ENCODE measurements at regions not wholly inside any gene's neighbourhood (a gene's known extent, or its start where the extent isn't known, plus 50 kb on each side); places are given as distances from the start of the nearest gene placed in this dataset.

DNA sequence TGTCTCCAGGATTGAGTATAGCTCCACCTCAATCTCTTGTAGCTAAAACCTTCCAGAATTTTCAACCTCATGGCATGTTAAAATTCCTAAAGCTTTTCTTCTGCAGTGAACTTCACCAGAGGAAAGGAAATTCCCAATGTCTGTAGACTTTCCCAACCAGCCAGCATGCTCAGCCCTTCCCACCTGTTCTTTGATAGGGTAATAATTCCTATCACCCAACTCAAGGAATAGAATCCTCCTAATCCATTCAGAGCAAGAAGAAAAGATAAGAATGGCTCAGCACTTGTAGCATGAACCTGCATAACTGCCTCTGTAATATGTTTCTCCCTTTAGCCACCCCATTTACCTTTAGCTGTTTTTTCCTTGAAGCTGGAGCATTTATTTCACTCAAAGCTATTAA, 301.8 kb upstream of the GADL1 start:
- H3K4ac ChIP-seq (ENCODE audit: low read depth, low read length): no peak overlapping the region
- no peak overlapping the region for H2BK20ac ChIP-seq (ENCODE audit: low read depth, low read length, poor library complexity, severe bottlenecking)
- H3K23ac ChIP-seq (ENCODE audit: insufficient read length, low read depth, low read length): no peak overlapping the region
- no peak overlapping the region for H4K91ac ChIP-seq (ENCODE audit: insufficient read length, low read depth, low read length)
- DNase-seq: no peak
- H4K8ac ChIP-seq (replicated peaks; ENCODE audit: insufficient read length, low read depth, low read length): no peak overlapping the region
- Mint-ChIP-seq H3K9me3 (no peaks in the 10 kb centered on the region), H3K27ac (no peak overlapping the region), H3K4me1 (peaks cover 6 to 7% of the 10 kb centered on the region in 2 experiments; a peak in 3 of 4 replicates), H3K36me3 (ENCODE audit: insufficient read depth in 1 of 3, low read depth in 3 of 3) (no peaks in the 10 kb centered on the region), H3K4me3 (no peak overlapping the region), H3K27me3 (ENCODE audit: low read depth) (peaks cover 3% of the 10 kb centered on the region; the same call in 1 of the 2 replicates)
- H2BK12ac ChIP-seq (ENCODE audit: insufficient read length, low read depth, low read length): no peak overlapping the region
- no peak overlapping the region for H2AFZ ChIP-seq (ENCODE audit: low read length)
- no peak overlapping the region for H3T11ph ChIP-seq (ENCODE audit: low read length)
- no peak overlapping the region for H2AK5ac ChIP-seq (ENCODE audit: insufficient read length, low read length)
- H3K79me2 ChIP-seq (ENCODE audit: insufficient read depth, low read length): no peaks in the 10 kb centered on the region
- no peak overlapping the region for H2BK5ac ChIP-seq (ENCODE audit: insufficient read length, low read length)
- no peak overlapping the region for H3K18ac ChIP-seq (ENCODE audit: insufficient read length, low read depth, low read length)
- no peaks in the 10 kb centered on the region for H4K20me1 ChIP-seq (ENCODE audit: control insufficient read depth, insufficient read depth, insufficient read length)
- H4K5ac ChIP-seq (ENCODE audit: insufficient read length, low read depth, low read length): no peak overlapping the region
- no peak overlapping the region for H3K27ac ChIP-seq (ENCODE audit: insufficient read length, low read depth, low read length)
- H3K23me2 ChIP-seq (ENCODE audit: insufficient read length, low read depth, low read length, poor library complexity, severe bottlenecking): no peaks in the 10 kb centered on the region
- no peaks in the 10 kb centered on the region for H3K79me1 ChIP-seq (ENCODE audit: insufficient read depth, low read depth, low read length, poor library complexity, severe bottlenecking)
- H3K9me3 ChIP-seq (ENCODE audit: control insufficient read depth, low read depth, low read length): no peaks in the 10 kb centered on the region
- H2BK120ac ChIP-seq (ENCODE audit: low read depth, low read length, poor library complexity, severe bottlenecking): no peak overlapping the region
- TF ChIP-seq, protein P1, sequence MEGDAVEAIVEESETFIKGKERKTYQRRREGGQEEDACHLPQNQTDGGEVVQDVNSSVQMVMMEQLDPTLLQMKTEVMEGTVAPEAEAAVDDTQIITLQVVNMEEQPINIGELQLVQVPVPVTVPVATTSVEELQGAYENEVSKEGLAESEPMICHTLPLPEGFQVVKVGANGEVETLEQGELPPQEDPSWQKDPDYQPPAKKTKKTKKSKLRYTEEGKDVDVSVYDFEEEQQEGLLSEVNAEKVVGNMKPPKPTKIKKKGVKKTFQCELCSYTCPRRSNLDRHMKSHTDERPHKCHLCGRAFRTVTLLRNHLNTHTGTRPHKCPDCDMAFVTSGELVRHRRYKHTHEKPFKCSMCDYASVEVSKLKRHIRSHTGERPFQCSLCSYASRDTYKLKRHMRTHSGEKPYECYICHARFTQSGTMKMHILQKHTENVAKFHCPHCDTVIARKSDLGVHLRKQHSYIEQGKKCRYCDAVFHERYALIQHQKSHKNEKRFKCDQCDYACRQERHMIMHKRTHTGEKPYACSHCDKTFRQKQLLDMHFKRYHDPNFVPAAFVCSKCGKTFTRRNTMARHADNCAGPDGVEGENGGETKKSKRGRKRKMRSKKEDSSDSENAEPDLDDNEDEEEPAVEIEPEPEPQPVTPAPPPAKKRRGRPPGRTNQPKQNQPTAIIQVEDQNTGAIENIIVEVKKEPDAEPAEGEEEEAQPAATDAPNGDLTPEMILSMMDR (conservative IDR thresholded peaks at IDR 0.05): no peak
- H3K4me1 ChIP-seq (ENCODE audit: insufficient read depth, low read length): peaks cover 6% of the 10 kb centered on the region; the same call in 1 of the 2 replicates
- no peak overlapping the region for H3K56ac ChIP-seq (ENCODE audit: insufficient read length, low read depth, low read length)
- H3K14ac ChIP-seq (ENCODE audit: insufficient read depth, low read length): no peak overlapping the region
- H3K4me2 ChIP-seq (ENCODE audit: insufficient read depth, insufficient read length, low read length): no peak overlapping the region
- H2BK15ac ChIP-seq (ENCODE audit: low read depth, low read length): no peak overlapping the region
- no peak overlapping the region for H3K9ac ChIP-seq (ENCODE audit: extremely low read depth, insufficient read length, low read length)
- H3K27me3 ChIP-seq (ENCODE audit: insufficient read depth, low read length): no peaks in the 10 kb centered on the region
